HEK293 (cell line): ENCODE measurements at regions not wholly inside any gene's neighbourhood (a gene's known extent, or its start where the extent isn't known, plus 50 kb on each side); places are given as distances from the start of the nearest gene placed in this dataset.

Experiments used
- CTCF ChIA-PET: fragments of 350-600 bp; formaldehyde crosslinking; extraction: SDS; loops from one replicate; lab custom pipeline; 2021; ENCODE audit warnings: antibody characterized with exemption; lab: Yijun Ruan, JAX
- POLR2A ChIA-PET: fragments of 300-600 bp; formaldehyde crosslinking; extraction: SDS; loops from one replicate; lab custom pipeline; 2020; ENCODE audit warnings: antibody characterized with exemption, inconsistent platforms; lab: Yijun Ruan, JAX
- H3K27ac ChIP-seq: fragments of 200-500 bp; sonication (Bioruptor generic); 2 replicates; pipeline ENCODE4 v1.5.1; 2014; ENCODE audit warnings: low read depth, low read length, control low read depth, inconsistent platforms; ENCODE audit errors: extremely low read depth
- H3K36me3 ChIP-seq, 2 experiments: fragments of 200-500 bp in 1 of 2; sonication (Bioruptor generic) in 1 of 2; 1 replicate in 1 of 2; 2 replicates in 1 of 2; pipeline ENCODE4 v1.5.1; 2014 to 2017; ENCODE audit warnings: inconsistent platforms in 2 of 2, low read length in 2 of 2; ENCODE audit not compliant: control insufficient read depth in 2 of 2, insufficient read depth in 1 of 2
- H3K4me1 ChIP-seq: fragments of 200-500 bp; sonication (Bioruptor generic); 2 replicates; pipeline ENCODE4 v1.5.1; 2014; ENCODE audit warnings: mild to moderate bottlenecking, low read length, inconsistent platforms; ENCODE audit not compliant: control insufficient read depth, insufficient read depth
- H3K4me3 ChIP-seq: 2 replicates; pipeline ENCODE4 v1.5.1; 2011; ENCODE audit warnings: low read depth, mild to moderate bottlenecking, control low read depth, low read length, moderate library complexity
- H3K9me3 ChIP-seq: fragments of 200-500 bp; sonication (Bioruptor generic); 2 replicates; pipeline ENCODE4 v1.5.1; 2014; ENCODE audit warnings: low read depth, low read length, inconsistent platforms; ENCODE audit not compliant: control insufficient read depth, insufficient read depth
- GLI4 ChIP-seq: fragments of 450-650 bp; formaldehyde crosslinking; IDR thresholded peaks from 2 replicates; pipeline ENCODE4 v1.5.1; 2016; ENCODE audit warnings: missing biosample characterization, missing genetic modification characterization
- GLIS1 ChIP-seq: fragments of 450-650 bp; formaldehyde crosslinking; IDR thresholded peaks from 2 replicates; pipeline ENCODE4 v1.5.1; 2016; ENCODE audit warnings: missing biosample characterization, missing genetic modification characterization
- KLF8 ChIP-seq: fragments of 450-650 bp; formaldehyde crosslinking; IDR thresholded peaks from 2 replicates; pipeline ENCODE4 v1.5.1; 2016; ENCODE audit warnings: missing biosample characterization, missing genetic modification characterization
- REPIN1 ChIP-seq: fragments of 450-650 bp; formaldehyde crosslinking; IDR thresholded peaks from 2 replicates; pipeline ENCODE4 v1.5.1; 2017; ENCODE audit warnings: missing biosample characterization, missing genetic modification characterization, low read depth
- ZBTB17 ChIP-seq: fragments of 450-650 bp; formaldehyde crosslinking; IDR thresholded peaks from 2 replicates; pipeline ENCODE4 v1.5.1; 2016; ENCODE audit warnings: missing biosample characterization, missing genetic modification characterization
- ZNF132 ChIP-seq: fragments of 450-650 bp; formaldehyde crosslinking; IDR thresholded peaks from 2 replicates; pipeline ENCODE4 v1.5.1; 2017; ENCODE audit warnings: missing biosample characterization, missing genetic modification characterization, borderline replicate concordance
- ZNF138 ChIP-seq: fragments of 450-650 bp; formaldehyde crosslinking; IDR thresholded peaks from 2 replicates; pipeline ENCODE4 v1.5.1; 2016; ENCODE audit warnings: missing biosample characterization, missing genetic modification characterization, borderline replicate concordance
- ZNF155 ChIP-seq: fragments of 450-650 bp; formaldehyde crosslinking; IDR thresholded peaks from 2 replicates; pipeline ENCODE4 v1.5.1; 2016; ENCODE audit warnings: missing biosample characterization, missing genetic modification characterization
- ZNF211 ChIP-seq: fragments of 450-650 bp; formaldehyde crosslinking; IDR thresholded peaks from 2 replicates; pipeline ENCODE4 v1.5.1; 2016; ENCODE audit warnings: low read depth, missing biosample characterization, missing genetic modification characterization
- ZNF24 ChIP-seq: fragments of 450-650 bp; formaldehyde crosslinking; IDR thresholded peaks from 2 replicates; pipeline ENCODE4 v1.5.1; 2016; ENCODE audit warnings: missing biosample characterization, missing genetic modification characterization
- ZNF394 ChIP-seq: fragments of 450-650 bp; formaldehyde crosslinking; IDR thresholded peaks from 2 replicates; pipeline ENCODE4 v1.5.1; 2016; ENCODE audit warnings: missing biosample characterization, missing genetic modification characterization, mild to moderate bottlenecking, moderate library complexity, borderline replicate concordance
- ZNF549 ChIP-seq: fragments of 450-650 bp; IDR thresholded peaks from 2 replicates; pipeline ENCODE4 v1.5.1; 2018; ENCODE audit warnings: missing biosample characterization, missing genetic modification characterization, mild to moderate bottlenecking, inconsistent platforms, moderate library complexity
- ZNF624 ChIP-seq: fragments of 450-650 bp; formaldehyde crosslinking; IDR thresholded peaks from 2 replicates; pipeline ENCODE4 v1.5.1; 2017; ENCODE audit warnings: missing biosample characterization, missing genetic modification characterization
- ZNF701 ChIP-seq: fragments of 450-650 bp; formaldehyde crosslinking; IDR thresholded peaks from 2 replicates; pipeline ENCODE4 v1.5.1; 2016; ENCODE audit warnings: missing biosample characterization, missing genetic modification characterization
- ZNF747 ChIP-seq: fragments of 450-650 bp; formaldehyde crosslinking; IDR thresholded peaks from 2 replicates; pipeline ENCODE4 v1.5.1; 2016; ENCODE audit warnings: missing biosample characterization, missing genetic modification characterization
- ZXDB ChIP-seq: fragments of 450-650 bp; formaldehyde crosslinking; IDR thresholded peaks from 2 replicates; pipeline ENCODE4 v1.5.1; 2016; ENCODE audit warnings: missing biosample characterization, missing genetic modification characterization
- TF ChIP-seq, protein P1 (sequence below): fragments of 450-650 bp; formaldehyde crosslinking; IDR thresholded peaks from 2 replicates; pipeline ENCODE4 v1.5.1; 2016; ENCODE audit warnings: missing biosample characterization, missing genetic modification characterization
- TF ChIP-seq, protein P2 (sequence below): fragments of 450-650 bp; formaldehyde crosslinking; IDR thresholded peaks from 2 replicates; pipeline ENCODE4 v1.5.1; 2017; ENCODE audit warnings: missing biosample characterization, missing genetic modification characterization
- TF ChIP-seq, protein P3 (sequence below): fragments of 450-650 bp; formaldehyde crosslinking; IDR thresholded peaks from 2 replicates; pipeline ENCODE4 v1.5.1; 2016; ENCODE audit warnings: missing biosample characterization, missing genetic modification characterization, borderline replicate concordance
- TF ChIP-seq, protein P4 (sequence below): fragments of 450-650 bp; formaldehyde crosslinking; IDR thresholded peaks from 2 replicates; pipeline ENCODE4 v1.5.1; 2016; ENCODE audit warnings: missing biosample characterization, missing genetic modification characterization
- TF ChIP-seq, protein P5 (sequence below): fragments of 450-650 bp; formaldehyde crosslinking; IDR thresholded peaks from 2 replicates; pipeline ENCODE4 v1.5.1; 2016; ENCODE audit warnings: missing biosample characterization, missing genetic modification characterization

DNA sequence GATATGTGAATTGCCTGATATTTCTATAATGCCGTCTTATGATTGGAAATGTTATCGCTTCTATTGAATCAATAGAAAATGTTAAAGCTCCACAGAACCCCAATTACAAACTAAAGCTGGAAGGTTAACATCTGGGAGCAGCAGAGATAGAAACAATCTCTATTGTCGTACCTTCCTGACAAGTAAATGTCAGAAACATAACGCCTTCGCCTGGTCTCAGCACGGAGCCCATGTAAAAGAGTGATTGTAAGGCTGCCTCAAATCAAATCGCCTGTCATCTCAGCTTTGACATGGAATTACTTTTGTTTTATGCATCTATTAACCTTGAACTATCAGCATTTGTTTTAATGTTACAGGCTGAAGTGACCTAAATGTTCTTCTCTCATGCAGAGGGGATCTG is 885.9 kb upstream of the PIK3C3 start:
- Histone ChIP-seq H3K36me3 (no peaks in the 10 kb centered on the region), H3K4me3 (no peak overlapping the region), H3K4me1 (no peaks in the 10 kb centered on the region), H3K27ac (no peak overlapping the region), H3K9me3 (no peaks in the 10 kb centered on the region)
- TF ChIP-seq KLF8 (tag by site-specific recombination) = no peak
- TF ChIP-seq, protein P1, sequence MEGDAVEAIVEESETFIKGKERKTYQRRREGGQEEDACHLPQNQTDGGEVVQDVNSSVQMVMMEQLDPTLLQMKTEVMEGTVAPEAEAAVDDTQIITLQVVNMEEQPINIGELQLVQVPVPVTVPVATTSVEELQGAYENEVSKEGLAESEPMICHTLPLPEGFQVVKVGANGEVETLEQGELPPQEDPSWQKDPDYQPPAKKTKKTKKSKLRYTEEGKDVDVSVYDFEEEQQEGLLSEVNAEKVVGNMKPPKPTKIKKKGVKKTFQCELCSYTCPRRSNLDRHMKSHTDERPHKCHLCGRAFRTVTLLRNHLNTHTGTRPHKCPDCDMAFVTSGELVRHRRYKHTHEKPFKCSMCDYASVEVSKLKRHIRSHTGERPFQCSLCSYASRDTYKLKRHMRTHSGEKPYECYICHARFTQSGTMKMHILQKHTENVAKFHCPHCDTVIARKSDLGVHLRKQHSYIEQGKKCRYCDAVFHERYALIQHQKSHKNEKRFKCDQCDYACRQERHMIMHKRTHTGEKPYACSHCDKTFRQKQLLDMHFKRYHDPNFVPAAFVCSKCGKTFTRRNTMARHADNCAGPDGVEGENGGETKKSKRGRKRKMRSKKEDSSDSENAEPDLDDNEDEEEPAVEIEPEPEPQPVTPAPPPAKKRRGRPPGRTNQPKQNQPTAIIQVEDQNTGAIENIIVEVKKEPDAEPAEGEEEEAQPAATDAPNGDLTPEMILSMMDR (tag by site-specific recombination) = no peak
- ChIA-PET POLR2A (no interaction called here), CTCF (interaction anchor here (0.6 kb wide), 1 partner anchor 230 kb away, joined by 5 read pairs; no protein-coding TSS in a partner anchor)

DNA sequence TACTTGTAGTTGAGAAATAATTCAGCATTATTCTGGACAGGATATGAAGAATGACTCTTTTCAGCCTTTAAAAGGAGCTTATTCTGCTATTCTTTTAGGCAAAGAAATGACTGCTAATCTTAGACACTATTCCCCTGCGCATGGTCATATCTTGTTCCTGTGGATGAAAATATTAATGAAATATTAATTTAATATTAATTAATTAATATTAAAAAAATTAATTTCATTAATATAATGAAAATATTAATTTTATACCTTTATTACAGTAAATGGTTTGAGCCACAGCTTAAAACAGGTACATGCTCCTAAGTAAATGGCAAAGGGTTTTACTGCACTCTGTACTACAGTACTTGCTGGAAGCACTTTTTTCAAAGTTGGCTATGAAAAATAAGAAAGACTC is 890.1 kb upstream of the PIK3C3 start:
- Histone ChIP-seq H3K9me3 (no peaks in the 10 kb centered on the region), H3K27ac (no peak overlapping the region), H3K4me3 (no peak overlapping the region)
- ChIA-PET CTCF (interaction anchor here (0.7 kb wide), 1 partner anchor 101 kb away, joined by 5 read pairs; no protein-coding TSS in a partner anchor), POLR2A (no interaction called here)
- no peak for TF ChIP-seq ZNF211 (tag by site-specific recombination)
- TF ChIP-seq ZNF624 (tag by site-specific recombination) = no peak
- no peak for TF ChIP-seq ZNF747
- TF ChIP-seq ZBTB17 (tag by site-specific recombination) = no peak
- TF ChIP-seq ZNF549 (tag by site-specific recombination) = no peak
- TF ChIP-seq ZNF394 (tag by site-specific recombination) = no peak
- TF ChIP-seq ZXDB (tag by site-specific recombination) = no peak
- TF ChIP-seq, all 188 proteins: peak for 0
- Histone ChIP-seq H3K36me3 (no peaks in the 10 kb centered on the region), H3K4me1 (no peaks in the 10 kb centered on the region)

DNA sequence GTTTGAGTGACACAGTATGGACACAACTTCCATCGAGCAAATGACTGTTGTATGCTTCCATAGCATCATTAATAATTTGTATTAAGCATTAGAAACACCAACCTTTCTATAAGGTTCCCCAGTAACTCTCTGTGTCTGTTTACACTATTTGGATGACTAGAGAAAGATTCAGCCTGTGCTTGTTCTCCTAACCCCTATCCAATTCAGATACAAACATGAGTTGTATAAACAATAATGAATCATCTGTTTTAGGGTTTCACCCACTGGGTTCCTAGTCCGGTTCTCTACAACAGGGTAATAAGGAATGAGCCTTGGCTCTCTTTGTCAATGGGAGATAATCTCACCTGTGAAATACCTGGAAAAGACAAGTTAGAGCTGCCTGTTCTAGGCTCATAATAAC is 894.1 kb upstream of the PIK3C3 start:
- CTCF ChIA-PET = no interaction called here
- no peaks in the 10 kb centered on the region for H3K9me3 ChIP-seq
- no peak overlapping the region for H3K27ac ChIP-seq
- no peaks in the 10 kb centered on the region for H3K36me3 ChIP-seq
- no peaks in the 10 kb centered on the region for H3K4me1 ChIP-seq
- TF ChIP-seq, protein P2, sequence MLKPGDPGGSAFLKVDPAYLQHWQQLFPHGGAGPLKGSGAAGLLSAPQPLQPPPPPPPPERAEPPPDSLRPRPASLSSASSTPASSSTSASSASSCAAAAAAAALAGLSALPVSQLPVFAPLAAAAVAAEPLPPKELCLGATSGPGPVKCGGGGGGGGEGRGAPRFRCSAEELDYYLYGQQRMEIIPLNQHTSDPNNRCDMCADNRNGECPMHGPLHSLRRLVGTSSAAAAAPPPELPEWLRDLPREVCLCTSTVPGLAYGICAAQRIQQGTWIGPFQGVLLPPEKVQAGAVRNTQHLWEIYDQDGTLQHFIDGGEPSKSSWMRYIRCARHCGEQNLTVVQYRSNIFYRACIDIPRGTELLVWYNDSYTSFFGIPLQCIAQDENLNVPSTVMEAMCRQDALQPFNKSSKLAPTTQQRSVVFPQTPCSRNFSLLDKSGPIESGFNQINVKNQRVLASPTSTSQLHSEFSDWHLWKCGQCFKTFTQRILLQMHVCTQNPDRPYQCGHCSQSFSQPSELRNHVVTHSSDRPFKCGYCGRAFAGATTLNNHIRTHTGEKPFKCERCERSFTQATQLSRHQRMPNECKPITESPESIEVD (tag by site-specific recombination) = no peak
- TF ChIP-seq GLIS1 (no peak), ZNF24 (tag by site-specific recombination) (no peak)
- POLR2A ChIA-PET = interaction anchor here (0.5 kb wide), 1 partner anchor 1011 kb away, joined by 4 read pairs; no protein-coding TSS in a partner anchor
- H3K4me3 ChIP-seq = no peak overlapping the region

DNA sequence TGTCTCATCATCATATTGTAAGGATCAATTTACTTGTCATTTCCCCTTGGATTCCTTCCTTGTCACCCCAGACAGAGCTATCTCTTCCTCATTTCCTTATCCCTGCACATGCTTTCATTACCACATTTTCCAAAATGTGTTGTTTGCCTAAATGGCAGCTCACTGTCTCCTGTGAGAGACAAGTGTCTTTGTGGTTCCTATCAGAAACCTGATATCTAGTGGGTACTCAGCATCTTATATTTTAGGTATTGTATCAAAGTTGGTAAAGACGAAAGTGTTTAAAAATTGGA is 896.0 kb upstream of the PIK3C3 start:
- CTCF ChIA-PET = interaction anchor here (0.5 kb wide), 1 partner anchor 92 kb away, joined by 3 read pairs; no protein-coding TSS in a partner anchor
- no peak overlapping the region for H3K4me3 ChIP-seq
- no peaks in the 10 kb centered on the region for H3K4me1 ChIP-seq
- H3K9me3 ChIP-seq = no peaks in the 10 kb centered on the region
- no peaks in the 10 kb centered on the region for H3K36me3 ChIP-seq
- POLR2A ChIA-PET = no interaction called here
- no peak overlapping the region for H3K27ac ChIP-seq
- no peak for TF ChIP-seq ZNF132 (tag by site-specific recombination)
- TF ChIP-seq GLI4 (tag by site-specific recombination) = no peak
- no peak for TF ChIP-seq ZNF155
- no peak for TF ChIP-seq ZNF701 (tag by site-specific recombination)
- no peak for TF ChIP-seq ZNF138
- TF ChIP-seq, protein P3, sequence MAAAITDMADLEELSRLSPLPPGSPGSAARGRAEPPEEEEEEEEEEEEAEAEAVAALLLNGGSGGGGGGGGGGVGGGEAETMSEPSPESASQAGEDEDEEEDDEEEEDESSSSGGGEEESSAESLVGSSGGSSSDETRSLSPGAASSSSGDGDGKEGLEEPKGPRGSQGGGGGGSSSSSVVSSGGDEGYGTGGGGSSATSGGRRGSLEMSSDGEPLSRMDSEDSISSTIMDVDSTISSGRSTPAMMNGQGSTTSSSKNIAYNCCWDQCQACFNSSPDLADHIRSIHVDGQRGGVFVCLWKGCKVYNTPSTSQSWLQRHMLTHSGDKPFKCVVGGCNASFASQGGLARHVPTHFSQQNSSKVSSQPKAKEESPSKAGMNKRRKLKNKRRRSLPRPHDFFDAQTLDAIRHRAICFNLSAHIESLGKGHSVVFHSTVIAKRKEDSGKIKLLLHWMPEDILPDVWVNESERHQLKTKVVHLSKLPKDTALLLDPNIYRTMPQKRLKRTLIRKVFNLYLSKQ (tag by site-specific recombination) = no peak
- TF ChIP-seq, protein P4, sequence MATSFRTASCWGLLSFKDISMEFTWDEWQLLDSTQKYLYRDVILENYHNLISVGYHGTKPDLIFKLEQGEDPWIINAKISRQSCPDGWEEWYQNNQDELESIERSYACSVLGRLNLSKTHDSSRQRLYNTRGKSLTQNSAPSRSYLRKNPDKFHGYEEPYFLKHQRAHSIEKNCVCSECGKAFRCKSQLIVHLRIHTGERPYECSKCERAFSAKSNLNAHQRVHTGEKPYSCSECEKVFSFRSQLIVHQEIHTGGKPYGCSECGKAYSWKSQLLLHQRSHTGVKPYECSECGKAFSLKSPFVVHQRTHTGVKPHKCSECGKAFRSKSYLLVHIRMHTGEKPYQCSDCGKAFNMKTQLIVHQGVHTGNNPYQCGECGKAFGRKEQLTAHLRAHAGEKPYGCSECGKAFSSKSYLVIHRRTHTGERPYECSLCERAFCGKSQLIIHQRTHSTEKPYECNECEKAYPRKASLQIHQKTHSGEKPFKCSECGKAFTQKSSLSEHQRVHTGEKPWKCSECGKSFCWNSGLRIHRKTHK = no peak
- TF ChIP-seq, protein P5, sequence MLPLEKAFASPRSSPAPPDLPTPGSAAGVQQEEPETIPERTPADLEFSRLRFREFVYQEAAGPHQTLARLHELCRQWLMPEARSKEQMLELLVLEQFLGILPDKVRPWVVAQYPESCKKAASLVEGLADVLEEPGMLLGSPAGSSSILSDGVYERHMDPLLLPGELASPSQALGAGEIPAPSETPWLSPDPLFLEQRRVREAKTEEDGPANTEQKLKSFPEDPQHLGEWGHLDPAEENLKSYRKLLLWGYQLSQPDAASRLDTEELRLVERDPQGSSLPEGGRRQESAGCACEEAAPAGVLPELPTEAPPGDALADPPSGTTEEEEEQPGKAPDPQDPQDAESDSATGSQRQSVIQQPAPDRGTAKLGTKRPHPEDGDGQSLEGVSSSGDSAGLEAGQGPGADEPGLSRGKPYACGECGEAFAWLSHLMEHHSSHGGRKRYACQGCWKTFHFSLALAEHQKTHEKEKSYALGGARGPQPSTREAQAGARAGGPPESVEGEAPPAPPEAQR (tag by site-specific recombination) = no peak
- TF ChIP-seq REPIN1 (tag by site-specific recombination) = no peak
- no peak for TF ChIP-seq ZNF624 (tag by site-specific recombination)
